ENCODE measurements at regions not wholly inside any gene's neighbourhood (a gene's known extent, or its start where the extent isn't known, plus 50 kb on each side); places are given as distances from the start of the nearest gene placed in this dataset.

DNA sequence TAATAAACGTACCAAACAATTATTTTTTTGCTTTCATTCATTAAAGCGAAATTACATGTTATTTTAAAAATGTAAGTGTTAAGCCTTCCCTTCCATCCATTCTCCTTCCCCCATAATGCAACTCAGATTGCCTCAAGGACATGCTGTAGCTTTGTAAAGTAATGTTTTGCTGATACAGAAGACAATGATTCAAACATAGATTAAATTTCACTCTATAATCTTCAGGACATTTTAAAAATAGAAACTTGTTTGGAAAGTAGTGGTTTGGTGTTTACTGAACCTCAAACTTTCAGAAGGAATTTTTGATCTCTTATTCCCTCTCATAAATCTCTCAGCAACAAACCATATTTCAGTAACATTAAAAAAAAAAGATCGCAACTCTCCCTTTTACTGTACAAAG is 350.9 kb upstream of the HSF2 start:
- BruUV-seq (replicated peaks), result no TSS peak
- ChIA-PET CTCF (no interaction called here), POLR2A (no interaction called here)
- Histone ChIP-seq H3K27me3 (ENCODE audit: control insufficient read depth, insufficient read depth, low read length) (no peaks in the 10 kb centered on the region), H3K27ac (ENCODE audit: low read length) (no peak overlapping the region), H3K36me3 (ENCODE audit: control insufficient read depth, insufficient read depth, low read length) (no peaks in the 10 kb centered on the region), H3K4me3 (ENCODE audit: low read depth in 2 of 2, low read length in 2 of 2) (no peak overlapping the region), H3K9me3 (ENCODE audit: control insufficient read depth, insufficient read depth, low read depth, low read length) (no peaks in the 10 kb centered on the region), H3K4me1 (ENCODE audit: control insufficient read depth, insufficient read depth, low read length) (no peaks in the 10 kb centered on the region)
- no peak for ATAC-seq
- TF ChIP-seq TCF7L2 (IDR thresholded peaks at IDR 0.05; ENCODE audit: low read depth, low read length) (no peak), SIN3A (IDR thresholded peaks at IDR 0.05; ENCODE audit: borderline replicate concordance, insufficient read depth, low read depth, low read length) (no peak), POLR2AphosphoS5 (IDR thresholded peaks at IDR 0.05; ENCODE audit: low read depth, low read length) (no peak)
- TF ChIP-seq, protein P1, sequence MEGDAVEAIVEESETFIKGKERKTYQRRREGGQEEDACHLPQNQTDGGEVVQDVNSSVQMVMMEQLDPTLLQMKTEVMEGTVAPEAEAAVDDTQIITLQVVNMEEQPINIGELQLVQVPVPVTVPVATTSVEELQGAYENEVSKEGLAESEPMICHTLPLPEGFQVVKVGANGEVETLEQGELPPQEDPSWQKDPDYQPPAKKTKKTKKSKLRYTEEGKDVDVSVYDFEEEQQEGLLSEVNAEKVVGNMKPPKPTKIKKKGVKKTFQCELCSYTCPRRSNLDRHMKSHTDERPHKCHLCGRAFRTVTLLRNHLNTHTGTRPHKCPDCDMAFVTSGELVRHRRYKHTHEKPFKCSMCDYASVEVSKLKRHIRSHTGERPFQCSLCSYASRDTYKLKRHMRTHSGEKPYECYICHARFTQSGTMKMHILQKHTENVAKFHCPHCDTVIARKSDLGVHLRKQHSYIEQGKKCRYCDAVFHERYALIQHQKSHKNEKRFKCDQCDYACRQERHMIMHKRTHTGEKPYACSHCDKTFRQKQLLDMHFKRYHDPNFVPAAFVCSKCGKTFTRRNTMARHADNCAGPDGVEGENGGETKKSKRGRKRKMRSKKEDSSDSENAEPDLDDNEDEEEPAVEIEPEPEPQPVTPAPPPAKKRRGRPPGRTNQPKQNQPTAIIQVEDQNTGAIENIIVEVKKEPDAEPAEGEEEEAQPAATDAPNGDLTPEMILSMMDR (IDR thresholded peaks at IDR 0.05), result no peak
- TF ChIP-seq, protein P2, sequence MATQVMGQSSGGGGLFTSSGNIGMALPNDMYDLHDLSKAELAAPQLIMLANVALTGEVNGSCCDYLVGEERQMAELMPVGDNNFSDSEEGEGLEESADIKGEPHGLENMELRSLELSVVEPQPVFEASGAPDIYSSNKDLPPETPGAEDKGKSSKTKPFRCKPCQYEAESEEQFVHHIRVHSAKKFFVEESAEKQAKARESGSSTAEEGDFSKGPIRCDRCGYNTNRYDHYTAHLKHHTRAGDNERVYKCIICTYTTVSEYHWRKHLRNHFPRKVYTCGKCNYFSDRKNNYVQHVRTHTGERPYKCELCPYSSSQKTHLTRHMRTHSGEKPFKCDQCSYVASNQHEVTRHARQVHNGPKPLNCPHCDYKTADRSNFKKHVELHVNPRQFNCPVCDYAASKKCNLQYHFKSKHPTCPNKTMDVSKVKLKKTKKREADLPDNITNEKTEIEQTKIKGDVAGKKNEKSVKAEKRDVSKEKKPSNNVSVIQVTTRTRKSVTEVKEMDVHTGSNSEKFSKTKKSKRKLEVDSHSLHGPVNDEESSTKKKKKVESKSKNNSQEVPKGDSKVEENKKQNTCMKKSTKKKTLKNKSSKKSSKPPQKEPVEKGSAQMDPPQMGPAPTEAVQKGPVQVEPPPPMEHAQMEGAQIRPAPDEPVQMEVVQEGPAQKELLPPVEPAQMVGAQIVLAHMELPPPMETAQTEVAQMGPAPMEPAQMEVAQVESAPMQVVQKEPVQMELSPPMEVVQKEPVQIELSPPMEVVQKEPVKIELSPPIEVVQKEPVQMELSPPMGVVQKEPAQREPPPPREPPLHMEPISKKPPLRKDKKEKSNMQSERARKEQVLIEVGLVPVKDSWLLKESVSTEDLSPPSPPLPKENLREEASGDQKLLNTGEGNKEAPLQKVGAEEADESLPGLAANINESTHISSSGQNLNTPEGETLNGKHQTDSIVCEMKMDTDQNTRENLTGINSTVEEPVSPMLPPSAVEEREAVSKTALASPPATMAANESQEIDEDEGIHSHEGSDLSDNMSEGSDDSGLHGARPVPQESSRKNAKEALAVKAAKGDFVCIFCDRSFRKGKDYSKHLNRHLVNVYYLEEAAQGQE (IDR thresholded peaks at IDR 0.05; ENCODE audit: insufficient read depth in 1 of 2, low read depth in 2 of 2, low read length in 1 of 2), result no peak
- intact Hi-C loops (cut with micrococcal nuclease; ENCODE audit: unreplicated experiment), result no loop called here
- in situ Hi-C loops (cut with HindIII; ENCODE audit: low pct_unique_long_range_greater_than_20kb, low sequenced_read_pairs), result no loop called here
- no peak for DNase-seq (ENCODE audit: low read depth, low spot score)

GRCh38 chr6:122049341-122049740 is 350.1 kb upstream of the HSF2 start:
- CTCF ChIA-PET, result no interaction called here
- Histone ChIP-seq H3K27ac (ENCODE audit: low read length) (no peak overlapping the region), H3K27me3 (ENCODE audit: control insufficient read depth, insufficient read depth, low read length) (no peaks in the 10 kb centered on the region), H3K36me3 (ENCODE audit: control insufficient read depth, insufficient read depth, low read length) (no peaks in the 10 kb centered on the region), H3K9me3 (ENCODE audit: control insufficient read depth, insufficient read depth, low read depth, low read length) (no peaks in the 10 kb centered on the region), H3K4me1 (ENCODE audit: control insufficient read depth, insufficient read depth, low read length) (no peaks in the 10 kb centered on the region), H3K4me3 (ENCODE audit: low read depth in 2 of 2, low read length in 2 of 2) (no peak overlapping the region)
- in situ Hi-C loops (cut with HindIII; ENCODE audit: low pct_unique_long_range_greater_than_20kb, low sequenced_read_pairs) (no loop called here), intact Hi-C loops (cut with micrococcal nuclease; ENCODE audit: unreplicated experiment) (no loop called here)
- ATAC-seq, result no peak
- no peak for DNase-seq (ENCODE audit: low read depth, low spot score)
- no TSS peak for BruUV-seq (replicated peaks)
- POLR2A ChIA-PET, result no interaction called here
- TF ChIP-seq, protein P2 (IDR thresholded peaks at IDR 0.05; ENCODE audit: insufficient read depth in 1 of 2, low read depth in 2 of 2, low read length in 1 of 2), result no peak
- TF ChIP-seq, protein P1 (IDR thresholded peaks at IDR 0.05), result no peak
- no peak for TF ChIP-seq SIN3A (IDR thresholded peaks at IDR 0.05; ENCODE audit: borderline replicate concordance, insufficient read depth, low read depth, low read length)
- TF ChIP-seq TCF7L2 (IDR thresholded peaks at IDR 0.05; ENCODE audit: low read depth, low read length), result no peak
- TF ChIP-seq POLR2AphosphoS5 (IDR thresholded peaks at IDR 0.05; ENCODE audit: low read depth, low read length), result no peak

Data from Panc1 (cell line).